HL-60 (cell line): ENCODE measurements at regions not wholly inside any gene's neighbourhood (a gene's known extent, or its start where the extent isn't known, plus 50 kb on each side); places are given as distances from the start of the nearest gene placed in this dataset.
"Not testable (repeated sequence)": the region's sequence is repeated elsewhere in the genome, so short reads cannot be mapped to it uniquely, and the experiment has no call there.

Source experiments
- DNase-seq, 2 experiments: peaks; one replicate each; pipeline ENCODE4 v3.0.0-alpha.2; 2010 to 2020; ENCODE audit warnings: low read depth in 1 of 2, low spot score in 1 of 2
- H3K27ac ChIP-seq: fragments of 250-450 bp; sonication (Bioruptor Pico); replicated peaks from 2 replicates; pipeline ENCODE4 v1.5.1; 2020; ENCODE audit warnings: mild to moderate bottlenecking, moderate library complexity
- H3K27me3 ChIP-seq: fragments of 250-450 bp; sonication (Bioruptor Pico); 2 replicates; pipeline ENCODE4 v1.5.1; 2021; ENCODE audit warnings: mild to moderate bottlenecking, moderate library complexity; ENCODE audit not compliant: insufficient read depth, poor library complexity, severe bottlenecking
- H3K4me3 ChIP-seq: replicated peaks from 2 replicates; pipeline ENCODE4 v1.5.1; 2011; ENCODE audit warnings: mild to moderate bottlenecking, control low read depth, low read length; ENCODE audit not compliant: insufficient read depth
- CTCF ChIP-seq: IDR thresholded peaks from one replicate; pipeline ENCODE4 v1.5.1; 2011; ENCODE audit warnings: low read length, control low read depth, inconsistent platforms; ENCODE audit not compliant: insufficient read depth
- GABPA ChIP-seq: IDR thresholded peaks from 2 replicates; pipeline ENCODE4 v1.6.1; 2012; ENCODE audit warnings: low read depth
- POLR2AphosphoS5 ChIP-seq: IDR thresholded peaks from 2 replicates; pipeline ENCODE4 v1.6.1; 2012; ENCODE audit warnings: low read depth
- SPI1 ChIP-seq: IDR thresholded peaks from 2 replicates; pipeline ENCODE4 v1.6.1; 2012; ENCODE audit warnings: low read depth, mild to moderate bottlenecking, borderline replicate concordance
- TF ChIP-seq, protein P1 (sequence below): IDR thresholded peaks from 2 replicates; pipeline ENCODE4 v1.6.1; 2012; ENCODE audit warnings: low read depth; ENCODE audit not compliant: insufficient replicate concordance

- DNase-seq: peak in 1 of 2 experiments; percentile 61
- H3K27me3 ChIP-seq, H3K4me3 ChIP-seq: not testable (repeated sequence)
- peak overlapping the region; percentile 53 for H3K27ac ChIP-seq
- TF ChIP-seq POLR2AphosphoS5: peak; percentile 20; the same call in 1 of the 2 replicates
These were observed 156.3 kb upstream of the SPRY1 start for GRCh38 chr4:123240286-123240685.

- not testable (repeated sequence) for H3K4me3 ChIP-seq, H3K27me3 ChIP-seq, DNase-seq, H3K27ac ChIP-seq
These were observed 153.4 kb upstream of the SPRY1 start for GRCh38 chr4:123243220-123243619.

DNA sequence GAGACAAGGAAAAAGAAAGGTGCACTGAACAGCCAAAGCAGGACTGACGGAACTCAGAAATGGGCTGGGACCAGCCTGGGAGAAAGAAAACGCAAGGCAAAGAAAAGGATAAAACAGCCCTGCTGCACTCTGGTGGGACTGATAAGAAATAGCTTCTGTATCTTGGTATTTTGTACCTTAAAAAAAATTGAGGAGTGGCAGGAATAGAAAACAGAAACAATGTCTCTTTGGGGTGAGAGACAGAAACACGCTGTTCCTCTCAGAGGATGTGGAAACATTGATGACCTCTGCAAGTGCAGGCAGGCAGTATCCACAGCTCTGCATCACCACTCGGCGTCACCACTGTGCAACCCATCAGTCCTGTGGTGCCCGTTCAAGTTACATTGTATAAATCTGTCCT, 152.5 kb upstream of the SPRY1 start:
- TF ChIP-seq, protein P1, sequence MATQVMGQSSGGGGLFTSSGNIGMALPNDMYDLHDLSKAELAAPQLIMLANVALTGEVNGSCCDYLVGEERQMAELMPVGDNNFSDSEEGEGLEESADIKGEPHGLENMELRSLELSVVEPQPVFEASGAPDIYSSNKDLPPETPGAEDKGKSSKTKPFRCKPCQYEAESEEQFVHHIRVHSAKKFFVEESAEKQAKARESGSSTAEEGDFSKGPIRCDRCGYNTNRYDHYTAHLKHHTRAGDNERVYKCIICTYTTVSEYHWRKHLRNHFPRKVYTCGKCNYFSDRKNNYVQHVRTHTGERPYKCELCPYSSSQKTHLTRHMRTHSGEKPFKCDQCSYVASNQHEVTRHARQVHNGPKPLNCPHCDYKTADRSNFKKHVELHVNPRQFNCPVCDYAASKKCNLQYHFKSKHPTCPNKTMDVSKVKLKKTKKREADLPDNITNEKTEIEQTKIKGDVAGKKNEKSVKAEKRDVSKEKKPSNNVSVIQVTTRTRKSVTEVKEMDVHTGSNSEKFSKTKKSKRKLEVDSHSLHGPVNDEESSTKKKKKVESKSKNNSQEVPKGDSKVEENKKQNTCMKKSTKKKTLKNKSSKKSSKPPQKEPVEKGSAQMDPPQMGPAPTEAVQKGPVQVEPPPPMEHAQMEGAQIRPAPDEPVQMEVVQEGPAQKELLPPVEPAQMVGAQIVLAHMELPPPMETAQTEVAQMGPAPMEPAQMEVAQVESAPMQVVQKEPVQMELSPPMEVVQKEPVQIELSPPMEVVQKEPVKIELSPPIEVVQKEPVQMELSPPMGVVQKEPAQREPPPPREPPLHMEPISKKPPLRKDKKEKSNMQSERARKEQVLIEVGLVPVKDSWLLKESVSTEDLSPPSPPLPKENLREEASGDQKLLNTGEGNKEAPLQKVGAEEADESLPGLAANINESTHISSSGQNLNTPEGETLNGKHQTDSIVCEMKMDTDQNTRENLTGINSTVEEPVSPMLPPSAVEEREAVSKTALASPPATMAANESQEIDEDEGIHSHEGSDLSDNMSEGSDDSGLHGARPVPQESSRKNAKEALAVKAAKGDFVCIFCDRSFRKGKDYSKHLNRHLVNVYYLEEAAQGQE: no peak
- TF ChIP-seq SPI1 (no peak), POLR2AphosphoS5 (no peak), GABPA (no peak)
- H3K4me3 ChIP-seq: no peak overlapping the region
- no peaks in the 10 kb centered on the region for H3K27me3 ChIP-seq
- no peak overlapping the region for H3K27ac ChIP-seq
- no peak for DNase-seq

DNA sequence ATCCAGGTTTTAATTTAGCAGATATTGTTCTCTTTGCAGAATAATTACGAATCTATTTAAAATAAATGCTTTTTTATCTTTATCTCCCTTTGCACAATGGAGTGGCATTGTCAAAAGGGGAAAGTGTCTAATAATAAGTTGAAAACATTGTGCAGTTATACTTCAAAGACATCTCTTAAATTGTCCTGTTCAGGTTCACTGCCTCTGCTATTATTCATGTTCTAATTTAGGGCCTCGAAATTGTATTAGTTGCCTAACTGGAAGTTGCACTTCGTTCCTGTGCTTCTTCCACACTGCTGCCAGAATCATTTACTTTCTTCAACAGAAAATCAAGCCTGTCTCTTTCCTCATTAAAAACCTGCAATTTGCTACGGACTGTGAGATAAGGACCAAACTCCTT, 150.5 kb upstream of the SPRY1 start:
- DNase-seq: no peak
- no peak overlapping the region for H3K27ac ChIP-seq
- TF ChIP-seq, protein P1: no peak
- no peak for TF ChIP-seq GABPA
- no peak for TF ChIP-seq CTCF
- no peak for TF ChIP-seq SPI1
- TF ChIP-seq POLR2AphosphoS5: no peak
- H3K27me3 ChIP-seq: no peaks in the 10 kb centered on the region
- no peak overlapping the region for H3K4me3 ChIP-seq

- Histone ChIP-seq H3K27ac (no peak overlapping the region), H3K27me3 (no peaks in the 10 kb centered on the region), H3K4me3 (no peak overlapping the region)
- no peak for TF ChIP-seq SPI1
- TF ChIP-seq GABPA: no peak
- TF ChIP-seq CTCF: no peak
- TF ChIP-seq, protein P1: no peak
- TF ChIP-seq POLR2AphosphoS5: no peak
- no peak for DNase-seq
These were observed 148.4 kb upstream of the SPRY1 start for GRCh38 chr4:123248085-123248659.
